GM12864 (cell line): ENCODE measurements at regions not wholly inside any gene's neighbourhood (a gene's known extent, or its start where the extent isn't known, plus 50 kb on each side); places are given as distances from the start of the nearest gene placed in this dataset.

Source experiments
- DNase-seq: peaks from one replicate; pipeline ENCODE4 v3.0.0-alpha.2; 2011; ENCODE audit warnings: low read depth
- H3K4me3 ChIP-seq: 2 replicates; pipeline ENCODE4 v1.5.1; 2011; ENCODE audit warnings: mild to moderate bottlenecking, low read depth, low read length, control low read depth
- CTCF ChIP-seq: IDR thresholded peaks from 2 replicates; pipeline ENCODE4 v1.5.1; 2011; ENCODE audit warnings: low read depth, mild to moderate bottlenecking, moderate library complexity, low read length, control low read depth, inconsistent platforms; ENCODE audit errors: missing control alignments

DNA sequence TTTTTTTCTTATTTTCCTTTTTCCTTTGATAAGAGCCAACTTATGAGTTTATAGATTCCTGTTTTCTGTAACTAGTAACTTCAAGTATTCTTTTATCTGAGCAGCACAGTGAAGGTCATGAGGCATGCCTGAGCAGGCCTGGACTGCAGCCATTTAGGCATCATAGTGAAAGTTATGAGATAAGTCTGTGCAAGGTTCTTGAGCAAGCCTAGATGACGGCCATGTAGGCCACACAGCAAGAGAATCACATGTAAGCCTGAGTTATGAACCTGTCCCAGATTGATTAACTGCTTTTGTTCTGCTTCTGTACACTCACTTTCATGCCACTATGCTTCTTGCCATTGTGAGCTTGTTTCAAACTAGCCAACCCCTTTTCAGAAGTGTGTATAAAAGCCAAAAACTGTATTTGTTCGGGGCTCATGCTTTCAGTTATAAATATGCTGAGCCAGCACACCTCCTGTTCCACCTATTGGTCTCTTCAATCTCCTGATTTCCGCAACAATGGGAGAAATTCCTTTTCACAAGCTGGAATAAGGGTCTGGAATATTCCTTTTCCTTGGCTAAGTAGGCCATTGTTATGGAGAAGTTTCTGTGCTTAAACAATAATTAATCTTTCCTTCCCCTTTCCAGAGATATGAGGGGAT lies 745.7 kb downstream of the FAM181B start:
- no peak overlapping the region for H3K4me3 ChIP-seq
- TF ChIP-seq CTCF: no peak
- no peak for DNase-seq

DNA sequence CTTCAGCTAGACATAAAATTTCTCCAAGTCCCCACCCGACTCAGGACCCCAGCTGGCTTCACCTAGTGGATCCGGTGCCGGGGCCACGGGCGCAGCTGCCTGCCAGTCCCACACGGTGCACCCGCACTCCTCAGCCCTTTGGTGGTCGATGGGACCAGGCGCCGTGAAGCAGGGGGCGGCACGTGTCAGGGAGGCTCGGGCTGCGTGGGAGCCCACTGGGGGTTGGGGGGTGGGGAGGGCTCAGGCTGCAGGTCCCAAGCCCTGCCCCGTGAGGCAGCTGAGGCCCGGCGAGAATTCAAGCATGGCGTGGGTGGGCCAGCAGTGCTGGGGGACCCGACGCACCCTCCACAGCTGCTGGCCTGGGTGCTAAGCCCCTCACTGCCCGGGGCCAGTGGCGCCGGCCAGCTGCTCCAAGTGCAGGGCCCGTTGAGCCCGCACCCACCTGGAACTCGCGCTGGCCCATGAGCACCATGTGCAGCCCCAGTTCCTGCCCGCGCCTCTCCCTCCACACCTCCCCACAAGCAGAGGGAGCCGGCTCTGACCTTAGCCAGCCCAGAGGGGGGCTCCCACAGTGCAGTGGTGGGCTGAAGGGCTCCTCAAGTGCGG lies 747.0 kb downstream of the FAM181B start:
- no peak for TF ChIP-seq CTCF
- no peak overlapping the region for H3K4me3 ChIP-seq
- DNase-seq: no peak

GRCh38 chr11:81979448-81979847 lies 754.2 kb downstream of the FAM181B start:
- no peak overlapping the region for H3K4me3 ChIP-seq
- no peak for DNase-seq
- TF ChIP-seq CTCF: no peak

DNA sequence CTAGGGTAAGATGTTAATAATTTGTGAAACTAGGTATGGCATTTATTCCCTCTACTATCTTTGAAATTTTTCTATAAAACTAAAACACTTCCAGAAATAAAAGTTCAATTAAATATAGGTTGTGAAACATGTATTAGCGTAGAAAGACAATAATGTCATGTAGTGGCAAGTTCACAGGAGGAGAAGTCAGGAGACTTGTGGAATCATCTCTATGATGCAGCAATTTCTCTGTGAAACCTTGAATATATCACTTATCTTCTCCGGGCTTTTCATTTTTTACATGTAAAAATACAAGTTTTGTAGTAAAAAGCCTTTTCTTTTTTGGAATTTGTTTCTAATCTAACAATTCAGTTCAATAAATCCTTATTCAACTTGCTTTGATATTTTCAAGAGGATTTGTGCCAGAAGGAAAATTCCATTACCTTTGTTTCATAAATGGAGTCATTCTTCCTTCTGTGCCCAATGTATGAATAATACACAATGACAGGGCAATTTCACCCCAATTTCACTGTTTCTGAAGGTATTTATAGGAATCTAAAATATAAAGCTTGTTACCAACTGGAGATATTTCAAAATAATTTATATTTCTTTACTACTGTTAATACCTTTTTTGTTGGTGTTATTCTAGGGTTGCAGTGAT lies 758.3 kb downstream of the FAM181B start:
- no peak overlapping the region for H3K4me3 ChIP-seq
- TF ChIP-seq CTCF: no peak

DNA sequence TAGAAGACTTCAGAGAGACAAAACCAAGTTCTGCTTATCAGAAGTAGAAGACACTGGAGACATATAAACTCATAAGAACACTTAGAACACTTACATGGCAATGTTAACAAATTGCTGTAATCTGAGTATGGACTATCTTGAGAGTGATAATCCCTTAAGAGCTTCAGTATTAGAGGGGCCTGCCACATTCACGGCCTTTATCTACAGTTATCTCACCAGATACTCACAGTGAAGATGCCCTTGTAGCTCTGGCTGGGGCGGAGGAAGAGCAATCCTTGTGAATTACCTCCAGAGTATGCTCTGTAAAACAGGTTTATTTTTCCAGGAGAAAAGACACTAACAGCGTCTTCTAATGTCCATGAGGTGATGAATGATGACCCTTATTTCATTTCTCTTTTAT lies 762.8 kb downstream of the FAM181B start:
- no peak for TF ChIP-seq CTCF
- DNase-seq: no peak
- no peak overlapping the region for H3K4me3 ChIP-seq

More for the DNA sequence above, 758.3 kb downstream of the FAM181B start:
- no peak for DNase-seq

GRCh38 chr11:81967242-81967641 lies 766.4 kb downstream of the FAM181B start:
- no peak for DNase-seq
- H3K4me3 ChIP-seq: no peak overlapping the region
- TF ChIP-seq CTCF: no peak

DNA sequence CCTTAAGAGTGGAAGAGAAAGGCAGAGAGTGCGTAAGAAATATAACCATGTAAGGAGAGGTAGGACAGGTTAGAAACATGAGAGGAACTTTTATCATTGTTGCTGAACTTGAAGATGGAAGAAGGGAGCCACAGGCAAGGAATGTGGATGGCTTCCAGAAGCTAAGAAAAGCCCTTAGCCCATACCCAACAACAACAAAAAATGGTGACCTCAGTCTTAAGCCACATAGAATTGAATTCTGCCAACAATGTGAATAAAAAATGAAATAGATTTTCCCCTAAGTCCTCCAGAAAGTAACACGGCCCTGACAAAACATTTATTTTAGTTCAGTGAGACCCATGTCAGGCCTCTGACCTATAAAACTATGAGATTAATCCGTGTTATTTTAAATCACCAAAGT lies 767.3 kb downstream of the FAM181B start:
- no peak for TF ChIP-seq CTCF
- H3K4me3 ChIP-seq: no peak overlapping the region
- no peak for DNase-seq
